Endothelial cell of umbilical vein (primary cell): ENCODE measurements at regions not wholly inside any gene's neighbourhood (a gene's known extent, or its start where the extent isn't known, plus 50 kb on each side); places are given as distances from the start of the nearest gene placed in this dataset.

Source experiments
- BruUV-seq: library from RNA; stranded (reverse); fragments of 400-500 nt; replicated peaks from 2 replicates; lab custom pipeline; 2021; lab: Mats Ljungman, UMichigan
- CTCF ChIA-PET: fragments of 300-600, 350-600 bp; sonication (Branson Sonifier 250); formaldehyde crosslinking; loops from one replicate; lab custom pipeline; 2021; ENCODE audit warnings: antibody characterized with exemption, inconsistent platforms; lab: Charles Lee
- POLR2A ChIA-PET: fragments of 300-600, 350-600 bp; sonication (Branson Sonifier 250); formaldehyde crosslinking; loops from one replicate; lab custom pipeline; 2021; ENCODE audit warnings: antibody characterized with exemption, inconsistent platforms; lab: Charles Lee
- DNase-seq: peaks from one replicate; pipeline ENCODE4 v3.0.0-alpha.2; 2011; ENCODE audit warnings: low read depth, low spot score
- FAIRE-seq: peaks from 2 replicates; lab custom pipeline; 2011; peaks lifted over from hg19 to GRCh38; lab: Jason Lieb, UNC
- H2AFZ ChIP-seq: 2 replicates; pipeline ENCODE4 v1.6.0; 2012; ENCODE audit warnings: low read depth, low read length, control low read depth, inconsistent platforms
- H3K27ac ChIP-seq: 2 replicates; pipeline ENCODE4 v1.5.1; 2011; ENCODE audit warnings: low read depth, mild to moderate bottlenecking, control low read depth, low read length, moderate library complexity; ENCODE audit not compliant: insufficient read depth
- H3K27me3 ChIP-seq, 2 experiments: 2 replicates each; pipeline versions ENCODE4 v1.6.0 to v1.6.1; 2011; ENCODE audit warnings: low read length in 2 of 2, mixed read lengths in 1 of 2; ENCODE audit not compliant: control insufficient read depth in 2 of 2, insufficient read depth in 2 of 2
- H3K36me3 ChIP-seq, 2 experiments: 2 replicates in 1 of 2; 3 replicates in 1 of 2; pipeline ENCODE4 v1.5.1; 2011; ENCODE audit warnings: low read length in 2 of 2, mild to moderate bottlenecking in 1 of 2, moderate library complexity in 1 of 2; ENCODE audit not compliant: control insufficient read depth in 2 of 2, insufficient read depth in 2 of 2; ENCODE audit errors: extremely low read depth in 1 of 2
- H3K4me1 ChIP-seq: 3 replicates; pipeline ENCODE4 v1.5.1; 2011; ENCODE audit warnings: mild to moderate bottlenecking, low read length; ENCODE audit not compliant: control insufficient read depth, insufficient read depth; ENCODE audit errors: extremely low read depth
- H3K4me2 ChIP-seq: 2 replicates; pipeline ENCODE4 v1.6.1; 2011; ENCODE audit warnings: low read length, control low read depth, mixed read lengths; ENCODE audit not compliant: insufficient read depth
- H3K4me3 ChIP-seq, 3 experiments: fragments of 200-600 bp in 1 of 3; sonication (generic), shearing (Covaris generic) in 1 of 3; replicated peaks in 1 of 3; 2 replicates each; pipeline ENCODE4 v1.5.1; 2011 to 2016; ENCODE audit warnings: control low read depth in 3 of 3, low read length in 3 of 3, mild to moderate bottlenecking in 2 of 3, inconsistent platforms in 1 of 3, low read depth in 1 of 3, moderate library complexity in 1 of 3; ENCODE audit not compliant: insufficient read depth in 1 of 3
- H3K79me2 ChIP-seq: 2 replicates; pipeline ENCODE4 v1.6.0; 2012; ENCODE audit warnings: low read length, inconsistent platforms; ENCODE audit not compliant: control insufficient read depth, insufficient read depth
- H3K9ac ChIP-seq: replicated peaks from 2 replicates; pipeline ENCODE3; 2011; ENCODE audit warnings: low read length, control low read depth; ENCODE audit not compliant: insufficient read depth; ENCODE audit errors: extremely low read depth
- H3K9me1 ChIP-seq: replicated peaks from 3 replicates; pipeline ENCODE4 v1.6.0; 2011; ENCODE audit warnings: mild to moderate bottlenecking, low read length; ENCODE audit not compliant: control insufficient read depth, insufficient read depth; ENCODE audit errors: extremely low read depth
- H3K9me3 ChIP-seq: replicated peaks from 2 replicates; pipeline ENCODE4 v1.5.1; 2012; ENCODE audit warnings: low read length, inconsistent platforms; ENCODE audit not compliant: control insufficient read depth, insufficient read depth
- H4K20me1 ChIP-seq: replicated peaks from 2 replicates; pipeline ENCODE3; 2011; ENCODE audit warnings: mild to moderate bottlenecking, low read length; ENCODE audit not compliant: control insufficient read depth, insufficient read depth; ENCODE audit errors: extremely low read depth
- CTCF ChIP-seq, 2 donors: IDR thresholded peaks; 1 replicate in 1 of 2; 2 replicates in 1 of 2; pipeline ENCODE4 v1.5.1; 2011; ENCODE audit warnings: low read length in 2 of 2, mild to moderate bottlenecking in 2 of 2, moderate library complexity in 2 of 2, control low read depth in 1 of 2, inconsistent platforms in 1 of 2, low read depth in 1 of 2; ENCODE audit not compliant: insufficient read depth in 1 of 2; ENCODE audit errors: extremely low read depth in 1 of 2
- EZH2 ChIP-seq: IDR thresholded peaks from 2 replicates; pipeline ENCODE4 v1.6.1; 2012; ENCODE audit warnings: borderline replicate concordance, low read depth, mild to moderate bottlenecking, moderate library complexity, low read length, inconsistent platforms; ENCODE audit not compliant: severe bottlenecking
- FOS ChIP-seq: IDR thresholded peaks from 2 replicates; pipeline ENCODE4 v1.6.1; 2011; ENCODE audit warnings: mild to moderate bottlenecking, low read length, moderate library complexity, borderline replicate concordance; ENCODE audit not compliant: insufficient read depth
- GATA2 ChIP-seq: IDR thresholded peaks from 2 replicates; pipeline ENCODE4 v1.7.0; 2011; ENCODE audit warnings: low read depth, mild to moderate bottlenecking, moderate library complexity, mixed read lengths, low read length; ENCODE audit not compliant: insufficient read length, insufficient read depth
- JUN ChIP-seq: IDR thresholded peaks from 2 replicates; pipeline ENCODE4 v1.6.1; 2011; ENCODE audit warnings: borderline replicate concordance, low read depth; ENCODE audit not compliant: insufficient read length, insufficient read depth
- MAX ChIP-seq: IDR thresholded peaks from 2 replicates; pipeline ENCODE4 v1.6.1; 2011; ENCODE audit not compliant: insufficient read depth, insufficient read length
- MYC ChIP-seq: IDR thresholded peaks from one replicate; pipeline ENCODE4 v1.6.1; 2011; ENCODE audit warnings: mild to moderate bottlenecking, low read depth, low read length
- POLR2AphosphoS5 ChIP-seq: IDR thresholded peaks from 2 replicates; pipeline ENCODE4 v1.6.1; 2012; ENCODE audit warnings: low read depth, mild to moderate bottlenecking, control low read depth, low read length, moderate library complexity; ENCODE audit not compliant: insufficient read depth
- dilution Hi-C: fragments of 300-500 bp; cut with MboI; formaldehyde crosslinking; loops from one replicate; pipeline ENCODE4 v1.15.0; 2019; ENCODE audit warnings: low sequenced_read_pairs; ENCODE audit not compliant: extremely low pct_ligation_motif_present
- intact Hi-C: fragments of 100-400 bp; cut with micrococcal nuclease; formaldehyde crosslinking; loops from one replicate; pipeline ENCODE4 v1.10.0; 2022

GRCh38 chr5:85148701-85149100 is 764.0 kb upstream of the EDIL3 start:
- H3K4me2 ChIP-seq: no peak overlapping the region
- H3K27me3 ChIP-seq: no peaks in the 10 kb centered on the region
- H3K4me1 ChIP-seq: no peaks in the 10 kb centered on the region
- FAIRE-seq (no peak), DNase-seq (no peak)
- H3K9me1 ChIP-seq: no peaks in the 10 kb centered on the region
- no peaks in the 10 kb centered on the region for H3K79me2 ChIP-seq
- TF ChIP-seq EZH2 (no peak), FOS (no peak), GATA2 (no peak), POLR2AphosphoS5 (no peak), MAX (no peak), MYC (no peak), CTCF (IDR thresholded peaks at IDR 0.05; ENCODE audit: extremely low read depth in 1 of 2, insufficient read depth in 1 of 2, low read depth in 1 of 2, low read length in 2 of 2) (no peak), JUN (no peak)
- no TSS peak for BruUV-seq
- H3K36me3 ChIP-seq: no peaks in the 10 kb centered on the region
- H3K4me3 ChIP-seq: no peak overlapping the region
- ChIA-PET CTCF (no interaction called here), POLR2A (no interaction called here)
- H2AFZ ChIP-seq: no peak overlapping the region
- dilution Hi-C loops: no loop called here
- no peaks in the 10 kb centered on the region for H3K9me3 ChIP-seq
- H3K9ac ChIP-seq: no peak overlapping the region
- intact Hi-C loops: no loop called here
- no peak overlapping the region for H3K27ac ChIP-seq
- H4K20me1 ChIP-seq: no peaks in the 10 kb centered on the region
